ENCODE measurements at regions not wholly inside any gene's neighbourhood (a gene's known extent, or its start where the extent isn't known, plus 50 kb on each side); places are given as distances from the start of the nearest gene placed in this dataset.
"Not testable (repeated sequence)": the region's sequence is repeated elsewhere in the genome, so short reads cannot be mapped to it uniquely, and the experiment has no call there.

DNA sequence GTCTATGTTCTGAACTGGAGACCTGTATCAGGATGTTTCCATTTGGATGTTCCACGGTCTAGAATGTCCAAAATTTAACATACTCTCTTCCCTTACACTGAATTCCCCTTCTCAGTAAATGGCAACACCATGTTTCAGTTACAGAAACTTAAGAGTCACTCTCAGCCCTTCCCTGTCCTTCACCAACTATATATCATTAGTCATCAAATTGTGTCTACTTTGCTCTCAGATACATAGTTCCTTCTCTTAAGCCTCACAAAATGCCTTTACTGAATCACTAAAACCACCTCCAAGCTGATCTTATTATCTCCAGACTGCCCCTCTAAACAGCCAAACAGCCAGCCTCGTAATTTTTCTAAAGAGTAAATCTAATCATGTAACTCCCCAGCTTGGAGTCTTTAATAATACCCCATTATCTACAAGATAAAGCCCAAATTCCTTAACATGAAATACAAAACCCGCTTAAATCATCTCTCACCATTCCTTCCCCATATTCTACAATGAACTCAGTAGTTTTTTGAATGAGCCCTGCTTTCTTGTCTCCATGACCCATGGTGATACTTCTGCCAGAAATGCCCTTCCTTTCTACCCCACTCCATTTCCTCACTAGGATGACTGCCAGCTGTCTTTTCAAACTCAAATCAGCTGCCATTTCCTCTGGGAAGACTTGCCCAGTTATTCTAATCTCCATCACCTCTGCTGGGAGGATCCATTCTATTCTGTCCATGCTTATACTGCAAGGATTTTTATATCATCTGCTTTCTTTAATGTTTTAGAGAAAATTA is 102.7 kb upstream of the ARHGAP42 start:
- peak; percentile 68 for DNase-seq

DNA sequence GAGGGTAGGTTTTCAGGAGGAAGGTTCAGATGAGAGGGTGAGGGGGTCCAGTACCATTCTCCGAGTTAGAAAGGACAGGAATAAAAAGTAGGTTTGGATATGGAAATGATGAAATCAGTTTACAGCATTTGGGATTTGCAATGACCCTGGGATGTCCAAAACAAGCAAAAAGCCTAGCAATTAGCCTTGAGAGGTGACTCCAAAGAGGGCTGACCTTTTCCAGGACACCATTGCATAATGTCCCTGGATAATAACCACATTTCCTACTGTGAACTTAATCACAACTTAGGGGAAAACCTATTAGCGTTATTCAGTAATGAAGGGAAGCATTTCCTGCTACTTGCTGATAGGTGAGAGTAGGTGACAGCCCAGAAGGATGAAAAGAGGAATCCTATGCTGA is 101.4 kb upstream of the ARHGAP42 start:
- DNase-seq: no peak

DNA sequence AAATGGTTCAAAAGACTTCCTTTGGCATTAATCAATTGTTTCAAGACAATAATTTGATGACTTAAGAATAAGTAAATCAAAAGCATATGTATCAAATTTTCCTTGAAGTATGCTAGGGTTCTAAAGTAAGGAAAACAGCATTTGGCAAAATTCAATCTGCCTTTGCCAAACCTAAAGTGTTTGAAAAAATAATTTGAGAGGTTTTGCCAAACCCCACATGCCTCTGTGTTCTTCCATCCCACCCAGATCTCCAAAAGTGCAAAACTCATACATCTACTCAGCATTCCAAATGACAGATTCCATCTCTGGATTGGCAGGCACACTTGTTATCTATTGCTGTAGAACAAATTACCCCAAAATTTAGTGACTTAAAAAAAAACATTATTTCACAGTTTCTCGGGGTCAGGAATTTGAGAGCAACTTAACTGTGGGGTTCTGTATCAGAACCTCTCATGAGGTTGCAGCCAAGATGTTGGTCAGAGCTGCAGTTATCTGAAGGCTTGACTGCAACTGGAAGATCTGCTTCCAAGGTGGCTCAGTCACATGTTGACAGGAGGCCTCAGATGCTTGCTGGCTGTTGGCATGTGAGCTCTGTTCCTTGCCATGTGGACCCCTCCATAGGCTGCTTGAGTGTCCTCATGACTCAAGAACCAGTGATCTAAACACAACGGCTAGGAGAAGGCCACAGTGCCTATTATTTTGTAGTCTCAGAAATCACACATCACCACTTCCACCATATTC is 100.6 kb upstream of the ARHGAP42 start:
- DNase-seq: no peak

DNA sequence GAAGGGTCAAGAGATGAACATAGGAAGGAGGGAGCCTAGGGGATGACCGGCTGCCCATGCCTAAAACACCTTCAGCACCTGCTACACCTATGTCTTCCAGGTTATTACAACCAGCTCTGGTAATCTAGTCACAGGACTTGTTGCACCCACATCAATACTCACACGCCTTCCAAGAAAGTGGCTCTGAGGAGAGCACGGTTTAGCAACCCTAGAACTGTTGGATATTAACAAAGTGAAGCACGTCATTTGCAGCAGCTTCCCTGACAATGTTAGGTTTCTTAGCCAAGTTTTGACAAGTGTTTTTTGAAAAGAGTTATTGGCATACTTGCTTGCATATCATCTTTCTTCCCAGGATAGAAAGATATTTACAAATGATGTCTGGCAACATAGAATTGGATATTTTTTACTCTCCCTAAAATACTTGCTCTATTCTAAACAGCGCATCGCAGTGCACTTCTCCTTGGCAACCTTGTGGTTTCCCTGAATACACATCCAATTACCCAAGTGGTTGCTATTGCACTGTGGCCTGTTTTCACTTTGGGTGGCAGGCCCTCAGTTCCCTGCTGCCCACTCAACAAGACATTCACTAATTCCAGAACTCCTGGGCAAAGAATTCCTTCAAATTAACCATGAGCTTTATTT is 94.3 kb upstream of the ARHGAP42 start:
- DNase-seq: peak; percentile 89

DNA sequence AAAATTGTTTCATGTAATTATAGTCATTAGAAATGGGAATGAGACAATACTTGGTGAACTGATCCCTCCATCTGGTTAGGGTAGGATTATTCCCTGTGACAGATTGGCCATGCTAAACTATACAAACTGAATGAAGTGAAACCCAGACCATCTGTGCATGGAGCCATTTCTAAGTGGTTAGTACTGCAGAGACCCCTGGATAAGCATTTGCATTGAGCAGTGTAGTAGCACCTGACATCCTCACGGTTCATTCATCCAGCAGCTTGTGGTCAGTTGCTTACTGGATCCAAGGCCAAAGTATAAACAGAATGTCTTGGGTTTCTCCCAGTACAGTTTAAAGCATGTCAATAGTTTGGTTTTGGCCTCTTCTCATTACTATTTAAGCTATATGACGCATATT is 93.8 kb upstream of the ARHGAP42 start:
- DNase-seq: peak; percentile 98

- DNase-seq: no peak
Measured at GRCh38 chr11:100594320-100594719, 92.8 kb upstream of the ARHGAP42 start.

GRCh38 chr11:100600941-100601340 is 86.1 kb upstream of the ARHGAP42 start:
- no peak for DNase-seq

DNA sequence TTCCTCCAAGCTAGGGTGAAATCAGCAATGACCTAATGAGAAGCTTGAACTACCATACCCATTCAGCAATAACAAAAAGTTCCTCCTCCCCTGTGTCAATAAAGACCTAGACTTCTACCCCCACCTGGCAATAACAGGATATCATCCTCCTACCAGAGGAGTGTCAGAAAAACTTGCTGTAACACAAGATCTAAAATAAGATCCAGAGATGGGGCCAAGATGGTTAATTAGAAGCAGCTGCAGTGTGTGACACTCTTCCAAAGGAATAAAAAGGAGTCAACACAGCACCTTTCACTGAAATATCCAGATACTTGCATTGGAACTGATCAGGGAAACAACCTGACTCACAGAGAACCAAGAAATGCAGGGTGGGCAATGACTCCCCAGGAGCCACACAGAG is 84.4 kb upstream of the ARHGAP42 start:
- no peak for DNase-seq

DNA sequence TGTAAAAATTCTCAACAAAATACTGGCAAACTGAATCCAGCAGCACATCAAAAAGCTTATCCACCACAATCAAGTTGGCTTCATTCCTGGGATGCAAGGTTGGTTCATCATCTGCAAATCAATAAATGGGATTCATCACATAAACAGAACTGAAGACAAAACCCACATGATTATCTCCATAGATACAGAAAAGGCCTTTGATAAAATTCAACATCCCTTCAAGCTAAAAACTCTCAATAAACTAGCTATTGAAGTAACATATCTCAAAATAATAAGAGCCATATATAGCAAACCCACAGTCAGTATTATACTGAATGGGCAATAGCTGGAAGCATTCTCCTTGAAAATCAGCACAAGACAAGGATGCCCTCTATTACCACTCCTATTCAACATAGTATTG is 79.3 kb upstream of the ARHGAP42 start:
- DNase-seq: not testable (repeated sequence)

DNA sequence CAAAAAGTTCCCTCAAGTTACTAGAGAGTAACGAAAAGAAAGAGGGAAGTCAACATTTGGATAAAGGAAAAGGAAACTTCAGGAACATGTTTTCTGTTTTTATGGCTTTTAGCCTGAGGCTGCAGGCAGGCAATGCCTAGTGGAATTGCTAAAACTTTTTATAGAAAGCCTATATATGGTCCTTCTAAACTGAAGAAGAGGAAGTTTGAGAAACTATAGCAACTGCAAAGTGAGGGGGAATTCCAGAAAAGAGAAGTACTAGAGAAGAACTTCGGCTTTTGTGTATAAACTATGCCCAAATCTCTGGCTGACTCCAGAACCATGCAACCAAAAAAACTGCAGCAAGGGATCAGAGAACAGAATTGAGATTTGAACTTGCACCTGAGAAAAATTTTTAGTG is 74.3 kb upstream of the ARHGAP42 start:
- no peak for DNase-seq

GRCh38 chr11:100618914-100619313 is 68.2 kb upstream of the ARHGAP42 start:
- DNase-seq: no peak

DNA sequence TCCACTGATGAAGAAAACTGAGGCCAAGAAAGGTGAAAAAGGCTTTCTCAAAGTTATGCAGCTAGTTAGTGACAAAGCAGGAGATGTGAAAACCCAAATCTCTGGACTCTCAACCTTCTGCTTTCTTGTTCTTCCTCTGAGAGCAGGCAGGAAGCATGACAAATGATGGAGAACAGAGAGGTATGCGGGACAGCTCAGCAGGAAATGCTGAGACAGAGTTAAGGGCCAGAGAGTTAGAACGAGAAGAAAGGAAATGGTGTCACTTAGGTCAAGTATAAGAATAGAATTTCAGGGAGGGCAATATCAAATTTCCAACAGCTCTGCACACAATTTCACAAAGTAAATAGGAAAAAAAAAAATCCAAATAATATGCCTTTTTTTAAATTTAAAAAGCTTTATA is 67.6 kb upstream of the ARHGAP42 start:
- DNase-seq: no peak

- DNase-seq: no peak
Measured at GRCh38 chr11:100622404-100622803, 64.7 kb upstream of the ARHGAP42 start.

- DNase-seq: no peak
Measured at GRCh38 chr11:100624346-100624745, 62.7 kb upstream of the ARHGAP42 start.

DNA sequence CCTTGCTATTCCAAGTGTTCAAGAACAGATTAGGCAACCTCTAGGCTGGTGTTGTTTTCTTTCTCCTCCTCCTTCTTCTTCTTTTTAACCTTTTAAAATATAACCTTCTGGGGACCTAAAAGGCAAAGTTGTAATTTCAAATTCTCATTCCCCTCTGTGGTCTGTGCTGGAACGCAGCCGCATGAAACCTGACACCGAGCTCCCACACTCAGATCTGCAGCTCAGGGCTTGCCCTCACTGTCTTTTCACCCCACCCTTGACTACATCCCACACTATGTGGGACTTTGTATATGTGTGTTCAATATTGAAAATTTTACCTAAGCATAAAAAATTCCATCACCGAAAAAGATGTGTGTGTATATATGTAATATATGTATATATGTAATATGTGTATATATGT is 62.0 kb upstream of the ARHGAP42 start:
- no peak for DNase-seq

DNA sequence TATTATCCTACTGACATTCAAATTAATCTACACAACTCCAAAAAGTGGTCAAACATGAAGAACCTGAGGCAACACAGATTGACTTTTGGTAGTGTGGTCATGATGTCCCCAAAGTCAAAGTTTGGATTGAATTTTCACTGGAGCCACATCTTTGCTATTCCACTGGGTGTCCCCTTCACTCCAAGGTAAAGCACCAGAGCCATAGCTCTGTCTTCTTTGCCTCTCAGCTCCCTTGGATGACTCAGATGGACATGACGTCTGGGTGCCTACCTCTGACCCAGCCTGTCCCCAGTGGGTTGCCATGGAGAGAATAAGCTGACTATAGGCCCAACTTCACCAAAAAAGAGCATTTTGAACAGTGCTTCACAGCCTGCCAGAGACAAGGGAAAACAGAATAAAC is 57.4 kb upstream of the ARHGAP42 start:
- DNase-seq: peak; percentile 43

GRCh38 chr11:100630898-100631297 is 56.2 kb upstream of the ARHGAP42 start:
- no peak for DNase-seq

- DNase-seq: peak; percentile 86
Measured at GRCh38 chr11:100631316-100631715, 55.8 kb upstream of the ARHGAP42 start.

- DNase-seq: peak; percentile 50
Measured at GRCh38 chr11:100632941-100633452, 54.1 kb upstream of the ARHGAP42 start.

DNA sequence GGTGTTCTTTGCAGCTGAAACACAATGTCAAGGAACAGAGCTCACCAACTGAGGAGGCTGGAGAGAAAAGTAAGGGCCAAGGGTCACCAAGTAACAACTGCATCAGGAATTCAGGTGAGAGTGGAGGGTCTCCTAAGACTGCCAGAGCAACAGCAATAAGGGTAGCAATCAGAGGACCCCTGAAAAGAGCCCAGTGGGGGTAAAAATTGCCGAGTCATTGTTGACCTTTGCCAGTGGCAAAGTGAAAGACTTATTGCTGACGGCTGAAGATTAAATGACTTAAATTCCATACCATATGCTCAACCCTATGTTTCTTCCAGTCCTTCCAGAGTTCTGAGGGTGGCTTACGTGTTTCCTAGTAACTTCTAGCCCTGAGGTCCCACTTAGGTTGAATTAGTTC is 51.9 kb upstream of the ARHGAP42 start:
- DNase-seq: peak; percentile 82

GRCh38 chr11:100636536-100636935 is 50.6 kb upstream of the ARHGAP42 start:
- no peak for DNase-seq

All from NCI-H82 (cell line).